Right atrium auricular region (tissue), 2 donors: ENCODE measurements at regions not wholly inside any gene's neighbourhood (a gene's known extent, or its start where the extent isn't known, plus 50 kb on each side); places are given as distances from the start of the nearest gene placed in this dataset.
"Not testable (repeated sequence)": the region's sequence is repeated elsewhere in the genome, so short reads cannot be mapped to it uniquely, and the experiment has no call there.

ENCODE experiments used
- DNase-seq: peaks from one replicate; pipeline ENCODE4 v3.0.0-alpha.2; 2019; ENCODE audit warnings: low spot score
- H3K27ac ChIP-seq, 2 donors: fragments of 200-600 bp; sonication (generic); 1 replicate in 1 of 2; 2 replicates in 1 of 2; pipeline ENCODE4 v1.5.1; 2016 to 2019
- H3K27me3 ChIP-seq, 2 donors: fragments of 200-600 bp; sonication (generic); one replicate each; pipeline versions ENCODE4 v1.5.1 to v1.6.0; 2017 to 2019
- H3K36me3 ChIP-seq: fragments of 200-600 bp; sonication (generic); one replicate; pipeline ENCODE4 v1.5.1; 2016
- H3K4me1 ChIP-seq, 2 donors: fragments of 200-600 bp; sonication (generic); one replicate each; pipeline versions ENCODE4 v1.5.1 to v1.6.0; 2017 to 2019
- H3K4me3 ChIP-seq, 2 donors: fragments of 200-600 bp; sonication (generic); 1 replicate in 1 of 2; 2 replicates in 1 of 2; pipeline ENCODE4 v1.5.1; 2017 to 2019; ENCODE audit warnings: mild to moderate bottlenecking in 1 of 2, moderate library complexity in 1 of 2
- H3K9me3 ChIP-seq, 2 donors: fragments of 200-600 bp; sonication (generic); one replicate each; pipeline ENCODE4 v1.5.1; 2019
- CTCF ChIP-seq, 2 donors: fragments of 200-600 bp; sonication (generic); IDR thresholded peaks; one replicate each; pipeline ENCODE4 v1.5.1; 2019; ENCODE audit warnings: antibody characterized with exemption in 2 of 2

GRCh38 chrX:10990418-10990817 lies 120.7 kb upstream of the HCCS start:
- no peak overlapping the region for H3K4me3 ChIP-seq
- no peaks in the 10 kb centered on the region for H3K4me1 ChIP-seq
- DNase-seq = no peak
- no peak overlapping the region for H3K27ac ChIP-seq
- no peaks in the 10 kb centered on the region for H3K9me3 ChIP-seq
- TF ChIP-seq CTCF (IDR thresholded peaks at IDR 0.05) = no peak
- no peaks in the 10 kb centered on the region for H3K27me3 ChIP-seq
- no peaks in the 10 kb centered on the region for H3K36me3 ChIP-seq

GRCh38 chrX:10990976-10991375 lies 120.2 kb upstream of the HCCS start:
- TF ChIP-seq CTCF (IDR thresholded peaks at IDR 0.05) = no peak
- Histone ChIP-seq H3K9me3 (no peaks in the 10 kb centered on the region), H3K36me3 (no peaks in the 10 kb centered on the region), H3K4me3 (no peak overlapping the region), H3K27me3 (no peaks in the 10 kb centered on the region), H3K4me1 (no peaks in the 10 kb centered on the region), H3K27ac (no peak overlapping the region)
- no peak for DNase-seq

- Histone ChIP-seq H3K36me3 (no peaks in the 10 kb centered on the region), H3K4me3 (no peak overlapping the region), H3K9me3 (no peaks in the 10 kb centered on the region), H3K27ac (no peak overlapping the region), H3K4me1 (no peaks in the 10 kb centered on the region), H3K27me3 (no peaks in the 10 kb centered on the region)
- no peak for DNase-seq
- TF ChIP-seq CTCF (IDR thresholded peaks at IDR 0.05) = no peak
Measured at GRCh38 chrX:10992110-10992509, 119.0 kb upstream of the HCCS start.

- H3K27me3 ChIP-seq, H3K9me3 ChIP-seq, H3K27ac ChIP-seq, H3K4me1 ChIP-seq, DNase-seq, H3K4me3 ChIP-seq, H3K36me3 ChIP-seq: not testable (repeated sequence)
Measured at GRCh38 chrX:11007076-11007475, 104.1 kb upstream of the HCCS start.

GRCh38 chrX:11010476-11010875 lies 100.7 kb upstream of the HCCS start:
- Histone ChIP-seq H3K36me3 (no peaks in the 10 kb centered on the region), H3K4me1 (no peaks in the 10 kb centered on the region), H3K27ac (no peak overlapping the region), H3K9me3 (no peaks in the 10 kb centered on the region), H3K4me3 (no peak overlapping the region), H3K27me3 (no peaks in the 10 kb centered on the region)
- DNase-seq = no peak
- TF ChIP-seq CTCF (IDR thresholded peaks at IDR 0.05) = no peak

GRCh38 chrX:11016728-11017127 lies 94.4 kb upstream of the HCCS start:
- H3K36me3 ChIP-seq = no peaks in the 10 kb centered on the region
- no peaks in the 10 kb centered on the region for H3K27me3 ChIP-seq
- no peak for TF ChIP-seq CTCF (IDR thresholded peaks at IDR 0.05)
- H3K9me3 ChIP-seq = no peaks in the 10 kb centered on the region
- no peaks in the 10 kb centered on the region for H3K4me1 ChIP-seq
- no peak for DNase-seq
- H3K4me3 ChIP-seq = no peak overlapping the region
- no peak overlapping the region for H3K27ac ChIP-seq

- not testable (repeated sequence) for H3K27ac ChIP-seq, H3K27me3 ChIP-seq, H3K4me1 ChIP-seq, H3K4me3 ChIP-seq, DNase-seq, H3K36me3 ChIP-seq
- H3K9me3 ChIP-seq = peaks cover 0 to 26% of the 10 kb centered on the region in 2 donors
Measured at GRCh38 chrX:11022588-11022987, 88.5 kb upstream of the HCCS start.
